ENCODE measurements at regions not wholly inside any gene's neighbourhood (a gene's known extent, or its start where the extent isn't known, plus 50 kb on each side); places are given as distances from the start of the nearest gene placed in this dataset.
"Not testable (repeated sequence)": the region's sequence is repeated elsewhere in the genome, so short reads cannot be mapped to it uniquely, and the experiment has no call there.

DNA sequence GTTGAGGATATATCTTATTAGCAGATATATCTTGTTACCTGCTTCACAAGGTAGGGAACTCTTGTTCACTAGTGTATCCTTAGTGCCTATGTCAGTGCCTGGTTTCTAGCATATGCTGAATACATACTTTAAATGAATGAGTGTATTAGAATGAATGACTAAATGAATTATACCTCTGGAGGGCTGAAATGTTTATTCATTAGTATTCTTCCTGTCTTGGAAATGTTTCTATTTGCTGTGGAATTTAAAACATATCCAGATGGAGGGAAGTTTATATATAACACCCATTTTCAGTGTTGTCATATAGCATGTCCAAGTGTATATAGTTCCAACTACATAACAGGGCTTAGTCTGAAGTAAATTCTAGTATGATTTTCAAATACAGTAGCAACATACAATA lies 581.5 kb downstream of the TBL1XR1 start:
- no peak for DNase-seq

DNA sequence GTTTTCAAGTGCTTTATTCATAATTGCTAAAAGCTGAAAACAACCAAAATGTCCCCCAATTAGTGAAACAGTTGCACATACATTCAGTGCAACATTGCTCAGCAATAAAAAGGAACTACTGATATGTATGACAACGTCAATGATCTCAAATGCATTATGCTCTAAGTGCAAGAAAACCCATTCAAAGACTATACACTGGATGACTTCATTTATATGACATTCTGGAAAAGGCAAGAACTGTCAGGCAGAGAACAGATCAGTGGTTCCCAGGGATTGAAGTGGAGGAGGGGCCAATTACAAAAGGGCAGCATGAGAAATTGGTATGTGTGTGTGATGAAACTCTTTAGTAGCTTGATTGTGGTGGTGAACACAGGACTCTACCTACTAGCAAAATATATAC lies 585.6 kb downstream of the TBL1XR1 start:
- DNase-seq = no peak

DNA sequence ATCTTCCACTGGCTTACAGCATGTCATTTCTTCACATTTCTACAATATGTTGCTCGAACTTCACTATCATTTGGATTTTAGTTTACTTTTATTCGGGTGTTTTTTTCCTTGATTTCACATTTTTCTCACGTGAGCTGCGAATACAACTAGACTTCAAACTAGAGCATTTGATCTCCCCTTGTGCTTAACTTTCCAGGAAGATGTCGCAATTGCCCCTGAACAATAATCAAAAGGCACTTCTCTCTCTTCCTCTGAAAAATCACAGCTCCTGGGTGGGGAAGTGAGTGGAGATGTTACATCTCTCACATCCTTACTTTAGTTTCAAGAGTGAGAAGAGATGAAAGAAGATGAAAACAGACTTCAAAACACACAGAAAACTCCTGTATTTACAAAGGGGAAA lies 587.9 kb downstream of the TBL1XR1 start:
- DNase-seq = no peak

DNA sequence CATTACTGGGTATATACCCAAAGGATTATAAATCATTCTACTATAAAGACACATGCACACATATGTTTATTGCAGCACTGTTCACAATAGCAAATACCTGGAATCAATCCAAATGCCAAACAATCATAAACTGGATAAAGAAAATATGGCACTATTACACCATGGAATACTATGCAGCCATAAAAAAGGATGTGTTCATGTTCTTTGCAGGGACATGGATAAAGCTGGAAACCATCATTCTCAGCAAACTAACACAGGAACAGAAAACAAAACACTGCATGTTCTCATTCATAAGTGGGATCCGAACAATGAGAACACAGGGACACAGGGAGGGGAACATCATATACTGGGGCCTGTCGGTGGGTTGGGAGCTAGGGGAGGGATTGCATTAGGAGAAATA lies 591.7 kb downstream of the TBL1XR1 start:
- not testable (repeated sequence) for DNase-seq

- no peak for DNase-seq
Measured at GRCh38 chr3:176595307-176595706, 602.0 kb downstream of the TBL1XR1 start.

- no peak for DNase-seq
Measured at GRCh38 chr3:176590722-176591121, 606.6 kb downstream of the TBL1XR1 start.

- DNase-seq = no peak
Measured at GRCh38 chr3:176587089-176587488, 610.2 kb downstream of the TBL1XR1 start.

GRCh38 chr3:176584413-176585176 lies 612.7 kb downstream of the TBL1XR1 start:
- DNase-seq = no peak

- no peak for DNase-seq
Measured at GRCh38 chr3:176583956-176584355, 613.3 kb downstream of the TBL1XR1 start.

- no peak for DNase-seq
Measured at GRCh38 chr3:176581589-176581988, 615.7 kb downstream of the TBL1XR1 start.

GRCh38 chr3:176579711-176580185 lies 617.5 kb downstream of the TBL1XR1 start:
- DNase-seq = no peak

DNA sequence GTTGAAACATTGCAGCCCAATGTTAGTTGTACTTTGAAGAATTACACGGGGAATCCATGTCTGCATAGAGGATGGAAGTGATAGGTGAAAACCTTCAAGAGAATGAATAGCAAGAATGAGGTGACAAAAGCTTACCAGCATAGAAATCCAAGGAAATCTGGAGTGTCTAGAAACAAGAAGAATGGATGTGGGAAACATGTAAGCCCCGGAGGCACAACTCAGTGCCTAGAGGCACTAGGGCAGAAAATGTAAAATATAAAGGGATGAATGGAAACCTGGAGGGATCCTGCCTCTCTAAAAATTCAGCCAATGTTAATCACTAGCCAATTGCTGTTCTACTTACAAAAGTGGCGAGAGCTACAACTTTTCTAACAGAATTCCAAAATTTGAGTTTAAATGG lies 619.0 kb downstream of the TBL1XR1 start:
- DNase-seq = no peak

- DNase-seq = no peak
Measured at GRCh38 chr3:176577447-176577846, 619.8 kb downstream of the TBL1XR1 start.

DNA sequence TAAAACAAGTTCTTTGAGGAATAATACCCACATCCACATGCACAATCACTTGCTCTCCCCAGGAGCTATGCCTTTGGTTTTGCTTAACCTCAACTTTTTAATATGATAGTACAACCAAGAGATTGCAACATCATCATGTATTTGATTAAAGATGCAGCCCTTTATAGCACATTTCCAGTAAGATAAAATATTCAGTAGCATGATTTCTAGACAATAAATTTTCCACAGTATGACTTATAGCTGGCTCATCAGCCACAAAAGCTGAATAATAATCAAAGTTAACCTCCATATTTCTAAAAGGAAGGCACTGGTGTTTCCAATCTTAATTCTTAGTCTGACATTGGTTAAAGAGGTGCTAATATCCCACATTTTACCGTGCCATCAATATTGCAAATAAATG lies 622.5 kb downstream of the TBL1XR1 start:
- no peak for DNase-seq

DNA sequence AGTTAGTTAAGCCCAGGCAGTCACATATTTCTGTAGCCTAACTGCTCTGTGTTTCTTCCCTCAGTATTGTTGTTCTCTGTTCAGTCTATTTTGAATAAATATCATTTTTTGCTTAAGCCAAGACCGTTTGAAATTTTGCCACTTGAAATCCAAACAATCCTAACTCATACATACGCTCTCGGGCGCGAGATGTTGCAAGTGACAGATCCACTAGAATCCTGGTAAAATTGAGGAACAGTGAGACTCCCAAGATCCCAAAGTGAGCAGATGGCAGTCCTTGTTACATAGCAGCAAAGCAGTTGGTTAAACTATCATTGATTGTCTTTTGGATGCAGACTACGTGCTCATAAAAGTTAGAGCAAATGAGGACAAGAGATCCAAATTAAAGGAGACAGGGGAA lies 625.4 kb downstream of the TBL1XR1 start:
- no peak for DNase-seq

DNA sequence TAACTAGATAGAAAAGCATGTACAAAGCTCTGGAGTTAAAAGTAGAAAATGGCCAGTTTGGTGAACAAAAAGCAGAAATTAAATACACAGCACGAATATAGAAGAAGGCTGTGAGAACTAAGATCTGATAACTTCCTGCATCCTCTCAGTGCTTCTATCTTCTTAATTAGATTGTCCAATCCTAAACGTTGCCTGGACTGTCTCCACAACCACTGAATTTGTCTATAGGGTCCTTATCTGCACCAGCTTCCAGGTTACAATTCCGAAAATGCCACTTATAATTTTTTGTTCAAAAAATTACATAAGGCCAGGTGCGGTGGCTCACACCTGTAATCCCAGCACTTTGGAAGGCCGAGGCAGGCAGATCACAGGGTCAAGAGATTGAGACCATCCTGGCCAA lies 626.3 kb downstream of the TBL1XR1 start:
- DNase-seq = no peak

DNA sequence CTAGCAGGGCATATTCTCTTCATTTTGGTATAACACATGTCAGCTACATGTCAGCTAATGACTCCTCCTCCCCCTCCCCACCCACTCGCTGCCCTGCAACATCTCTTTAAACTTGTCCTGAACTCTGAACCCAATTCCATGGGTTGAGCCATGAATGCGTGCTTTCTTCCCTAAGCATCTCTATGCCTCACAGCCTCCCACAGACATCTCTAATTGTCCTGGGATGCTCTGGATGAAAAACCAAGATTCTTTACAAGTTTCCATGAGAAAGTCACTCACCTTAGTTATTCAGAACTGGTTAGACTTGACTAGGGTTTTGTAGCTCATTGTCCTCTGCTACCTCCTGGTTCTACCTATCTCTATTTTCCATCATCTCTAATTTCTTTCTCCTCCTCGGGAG lies 629.1 kb downstream of the TBL1XR1 start:
- no peak for DNase-seq

DNA sequence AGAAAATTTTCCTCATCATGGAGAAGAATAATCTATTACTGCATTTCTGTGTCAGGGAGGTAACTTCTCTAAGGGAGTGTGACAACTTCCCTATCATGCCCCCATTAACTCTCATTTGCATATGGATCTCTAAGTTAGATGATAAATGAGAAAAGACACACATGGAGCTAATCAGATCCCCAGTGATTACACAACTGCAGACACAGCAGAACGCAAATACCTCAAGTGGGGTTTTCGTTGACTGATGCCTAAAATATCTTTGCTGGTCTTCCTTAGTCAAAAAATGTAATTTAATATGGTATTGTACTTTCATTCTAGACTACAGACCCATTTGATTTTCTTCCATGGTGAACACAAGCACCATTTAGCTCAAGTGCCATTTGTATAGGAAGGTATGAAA lies 630.5 kb downstream of the TBL1XR1 start:
- no peak for DNase-seq

GRCh38 chr3:176562331-176562730 lies 635.0 kb downstream of the TBL1XR1 start:
- DNase-seq = no peak

- no peak for DNase-seq
Measured at GRCh38 chr3:176561826-176562225, 635.5 kb downstream of the TBL1XR1 start.

DNA sequence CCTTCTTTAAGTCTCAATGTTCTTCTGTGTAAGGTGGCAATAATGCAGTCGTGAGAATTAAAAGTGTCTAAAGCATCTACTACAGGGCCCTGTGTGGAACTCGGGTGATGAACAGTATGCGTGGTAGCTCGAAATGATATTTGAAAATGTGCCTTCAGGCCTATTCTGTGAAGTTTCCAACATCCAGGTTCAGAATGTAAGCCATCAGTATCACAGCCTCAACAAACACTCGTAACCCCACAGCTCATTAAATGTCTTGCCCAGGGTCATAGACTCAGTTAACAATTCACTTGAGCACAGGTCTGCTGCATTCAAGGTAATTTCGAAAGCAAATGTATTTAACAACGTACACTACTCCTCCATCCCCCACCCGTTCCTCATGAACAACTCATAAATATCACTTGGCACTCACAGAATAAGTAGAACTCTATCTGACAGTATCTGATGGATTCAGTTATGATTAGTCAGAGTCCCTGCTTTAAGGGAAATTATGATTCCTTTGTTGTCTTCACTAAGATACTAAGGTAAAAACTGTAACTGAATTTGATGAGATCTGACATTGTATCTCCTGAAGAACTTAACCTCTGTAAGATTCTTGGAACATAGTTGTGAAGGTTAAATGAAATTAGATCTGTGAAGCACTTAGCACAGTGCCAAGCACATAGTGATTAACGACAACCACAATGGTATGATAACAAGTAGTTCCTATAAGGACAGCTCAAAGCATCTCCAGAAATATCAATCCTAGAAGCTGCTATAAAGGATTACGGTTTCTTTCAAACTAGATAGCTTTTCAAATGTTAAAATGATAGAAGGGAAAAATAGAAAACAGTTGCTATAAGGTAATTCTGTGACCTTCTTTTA lies 642.3 kb downstream of the TBL1XR1 start:
- DNase-seq = no peak

DNA sequence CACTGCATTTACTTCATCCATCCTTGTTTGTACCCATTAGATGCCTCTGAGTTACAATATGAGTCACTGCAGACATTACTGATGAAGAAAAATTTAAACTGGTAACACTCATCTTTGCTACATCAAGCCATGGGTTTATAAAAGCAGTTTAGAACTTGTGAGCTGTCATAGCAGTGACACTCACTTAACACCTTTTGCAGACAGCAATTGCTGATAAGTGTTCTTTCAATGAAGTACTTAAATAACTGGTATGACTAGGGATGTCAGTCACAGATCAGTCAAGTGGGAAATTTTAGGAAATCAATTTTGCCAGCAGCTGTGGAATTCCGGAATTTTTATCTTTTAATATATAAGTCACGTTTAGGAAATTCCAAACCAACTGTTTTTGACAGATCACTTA lies 643.0 kb downstream of the TBL1XR1 start:
- DNase-seq = no peak

DNA sequence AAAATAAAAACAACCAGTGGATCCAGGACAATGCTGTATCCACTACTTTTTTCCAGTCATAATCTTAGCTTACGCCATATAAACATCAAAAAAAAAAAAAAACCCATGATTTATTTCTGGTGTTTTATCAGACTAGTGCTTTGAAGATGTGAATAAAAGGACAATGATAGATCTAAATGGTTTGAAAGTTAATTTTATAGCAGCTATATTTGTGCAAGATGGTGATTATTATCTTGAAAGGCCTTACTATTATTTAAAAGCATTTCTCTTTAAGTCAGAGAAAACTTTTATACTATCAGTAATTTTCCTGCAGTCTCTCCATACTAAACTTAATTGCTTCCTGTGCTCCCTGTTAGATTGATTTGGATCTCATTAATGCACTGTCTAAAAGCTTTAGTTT lies 670.3 kb downstream of the TBL1XR1 start:
- no peak for DNase-seq

DNA sequence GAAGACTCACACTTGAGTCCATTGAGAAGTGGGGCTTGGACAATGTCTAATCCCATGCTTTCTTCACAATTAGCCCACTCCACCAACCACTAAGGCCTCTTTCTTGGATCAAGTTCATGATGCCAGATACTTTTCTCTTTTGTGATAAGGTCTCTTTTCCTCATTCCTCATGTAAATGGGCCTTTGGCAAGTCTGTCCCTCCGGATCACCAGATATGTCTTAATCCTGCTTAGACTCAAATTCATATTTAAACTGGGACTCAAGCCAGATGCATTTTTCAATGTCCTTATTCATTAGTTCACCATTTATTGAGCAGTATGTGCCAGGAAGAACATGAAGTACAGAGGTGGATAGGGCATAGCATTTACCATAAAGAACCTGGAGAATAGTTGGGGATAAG lies 671.1 kb downstream of the TBL1XR1 start:
- no peak for DNase-seq
